ENCODE measurements at regions not wholly inside any gene's neighbourhood (a gene's known extent, or its start where the extent isn't known, plus 50 kb on each side); places are given as distances from the start of the nearest gene placed in this dataset.

DNA sequence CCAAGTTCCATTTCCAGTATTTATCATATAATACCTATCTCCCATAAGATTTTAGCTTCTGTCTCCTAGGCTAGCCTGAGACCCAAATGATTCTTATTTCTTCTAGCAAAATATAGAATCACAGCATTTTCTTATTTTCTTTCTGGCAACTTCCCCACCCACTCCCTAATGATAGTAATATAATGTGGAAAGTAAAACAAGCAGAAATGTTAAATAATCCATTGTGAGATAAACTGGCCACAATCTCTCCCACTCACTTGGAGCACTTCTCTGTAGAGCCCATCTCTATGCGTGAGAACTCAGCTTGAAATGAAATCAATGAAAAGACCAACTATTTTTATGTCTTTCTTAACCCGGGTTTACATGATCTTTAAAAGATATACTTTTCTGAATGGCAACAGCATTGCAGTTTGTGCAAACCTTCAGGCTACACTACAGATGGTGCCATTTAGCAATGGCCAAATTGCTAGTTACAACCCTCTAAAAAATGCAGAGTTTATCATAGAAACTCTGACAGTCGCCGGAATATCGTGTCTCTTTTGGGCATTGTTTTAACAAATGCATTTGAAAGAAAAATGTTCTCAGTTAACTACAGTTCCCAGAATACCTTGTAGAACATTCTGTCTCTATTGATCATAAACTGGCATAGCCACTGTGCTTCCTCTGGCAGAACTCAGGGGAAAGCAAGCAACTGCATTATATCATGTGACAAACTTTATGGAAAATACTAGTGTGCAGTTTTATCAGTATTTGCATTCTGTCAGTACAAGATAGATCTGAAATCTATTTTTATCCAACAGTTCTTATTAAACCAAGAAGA is 1407.4 kb upstream of the ZEB2 start:
- Histone ChIP-seq H3K27ac (no peak overlapping the region), H3K36me3 (no peaks in the 10 kb centered on the region), H3K4me3 (ENCODE audit: low read depth, low read length) (no peak overlapping the region), H3K27me3 (ENCODE audit: insufficient read depth, low read depth, severe bottlenecking) (no peaks in the 10 kb centered on the region), H3K9me3 (ENCODE audit: severe bottlenecking) (no peaks in the 10 kb centered on the region)
- TF ChIP-seq, protein P1, sequence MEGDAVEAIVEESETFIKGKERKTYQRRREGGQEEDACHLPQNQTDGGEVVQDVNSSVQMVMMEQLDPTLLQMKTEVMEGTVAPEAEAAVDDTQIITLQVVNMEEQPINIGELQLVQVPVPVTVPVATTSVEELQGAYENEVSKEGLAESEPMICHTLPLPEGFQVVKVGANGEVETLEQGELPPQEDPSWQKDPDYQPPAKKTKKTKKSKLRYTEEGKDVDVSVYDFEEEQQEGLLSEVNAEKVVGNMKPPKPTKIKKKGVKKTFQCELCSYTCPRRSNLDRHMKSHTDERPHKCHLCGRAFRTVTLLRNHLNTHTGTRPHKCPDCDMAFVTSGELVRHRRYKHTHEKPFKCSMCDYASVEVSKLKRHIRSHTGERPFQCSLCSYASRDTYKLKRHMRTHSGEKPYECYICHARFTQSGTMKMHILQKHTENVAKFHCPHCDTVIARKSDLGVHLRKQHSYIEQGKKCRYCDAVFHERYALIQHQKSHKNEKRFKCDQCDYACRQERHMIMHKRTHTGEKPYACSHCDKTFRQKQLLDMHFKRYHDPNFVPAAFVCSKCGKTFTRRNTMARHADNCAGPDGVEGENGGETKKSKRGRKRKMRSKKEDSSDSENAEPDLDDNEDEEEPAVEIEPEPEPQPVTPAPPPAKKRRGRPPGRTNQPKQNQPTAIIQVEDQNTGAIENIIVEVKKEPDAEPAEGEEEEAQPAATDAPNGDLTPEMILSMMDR (IDR thresholded peaks at IDR 0.05; ENCODE audit: low read depth, low read length), result no peak
- no peak for DNase-seq

DNA sequence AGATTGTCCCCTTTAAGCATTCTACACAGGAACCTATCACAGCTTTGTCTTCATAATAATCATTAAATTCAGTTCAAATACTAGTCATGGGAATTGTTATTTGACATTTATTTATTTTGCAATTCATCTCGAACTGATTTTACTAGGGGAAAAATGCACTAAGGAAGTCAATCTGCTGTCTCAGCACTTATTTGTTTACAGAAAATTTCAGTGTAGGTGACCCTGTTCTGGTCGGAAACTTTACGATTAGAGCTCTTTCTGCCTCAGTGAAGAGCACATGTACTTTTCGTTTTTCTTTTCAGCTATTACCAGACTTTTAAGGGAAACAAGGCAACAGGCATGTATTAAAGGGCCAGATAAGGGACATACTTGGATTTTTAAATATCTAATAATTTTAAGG is 1405.7 kb upstream of the ZEB2 start:
- Histone ChIP-seq H3K27ac (no peak overlapping the region), H3K9me3 (ENCODE audit: severe bottlenecking) (no peaks in the 10 kb centered on the region), H3K27me3 (ENCODE audit: insufficient read depth, low read depth, severe bottlenecking) (no peaks in the 10 kb centered on the region), H3K36me3 (no peaks in the 10 kb centered on the region), H3K4me3 (ENCODE audit: low read depth, low read length) (no peak overlapping the region)
- no peak for DNase-seq
- TF ChIP-seq, protein P1 (IDR thresholded peaks at IDR 0.05; ENCODE audit: low read depth, low read length), result no peak

DNA sequence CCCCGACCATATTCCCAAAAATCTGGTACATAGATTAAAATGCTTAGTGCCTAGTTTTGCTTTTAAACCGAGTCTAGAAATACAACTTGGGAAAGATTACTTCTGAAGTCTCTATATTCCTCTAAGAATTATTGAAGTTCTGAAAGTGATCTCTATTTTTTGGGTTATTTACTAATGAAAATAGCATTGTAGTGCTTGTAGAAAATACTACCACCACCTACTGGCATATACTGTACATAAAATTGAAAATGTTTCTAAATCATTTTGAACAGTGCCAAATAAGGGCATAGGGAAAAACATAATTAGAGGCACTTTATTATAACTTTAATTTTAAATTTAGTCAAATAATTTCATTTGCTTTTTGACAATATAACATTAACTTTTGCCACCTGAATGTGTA is 1399.6 kb upstream of the ZEB2 start:
- Histone ChIP-seq H3K9me3 (ENCODE audit: severe bottlenecking) (no peaks in the 10 kb centered on the region), H3K4me3 (ENCODE audit: low read depth, low read length) (no peak overlapping the region), H3K36me3 (no peaks in the 10 kb centered on the region), H3K27ac (no peak overlapping the region), H3K27me3 (ENCODE audit: insufficient read depth, low read depth, severe bottlenecking) (no peaks in the 10 kb centered on the region)
- TF ChIP-seq, protein P1 (IDR thresholded peaks at IDR 0.05; ENCODE audit: low read depth, low read length), result no peak
- no peak for DNase-seq

DNA sequence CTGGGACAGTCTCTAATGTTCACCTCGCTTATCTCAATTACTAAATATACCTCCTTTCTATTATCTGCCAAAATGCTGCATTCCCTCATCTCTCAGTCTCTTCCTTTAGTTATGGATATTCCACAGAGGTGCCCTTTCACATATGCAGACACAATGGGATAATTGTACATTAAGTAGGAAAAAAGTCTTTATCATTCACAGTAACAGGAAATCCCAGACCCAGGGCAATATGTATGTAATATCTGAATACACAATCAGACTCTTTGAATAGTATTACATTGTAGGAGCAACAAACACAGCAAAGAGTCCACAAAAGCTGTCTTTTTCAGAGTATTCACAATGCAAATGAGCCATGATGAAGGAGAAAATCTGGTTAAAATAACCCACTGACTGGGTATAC is 1399.0 kb upstream of the ZEB2 start:
- Histone ChIP-seq H3K4me3 (ENCODE audit: low read depth, low read length) (no peak overlapping the region), H3K27me3 (ENCODE audit: insufficient read depth, low read depth, severe bottlenecking) (no peaks in the 10 kb centered on the region), H3K27ac (no peak overlapping the region), H3K9me3 (ENCODE audit: severe bottlenecking) (no peaks in the 10 kb centered on the region), H3K36me3 (no peaks in the 10 kb centered on the region)
- TF ChIP-seq, protein P1 (IDR thresholded peaks at IDR 0.05; ENCODE audit: low read depth, low read length), result no peak
- no peak for DNase-seq

DNA sequence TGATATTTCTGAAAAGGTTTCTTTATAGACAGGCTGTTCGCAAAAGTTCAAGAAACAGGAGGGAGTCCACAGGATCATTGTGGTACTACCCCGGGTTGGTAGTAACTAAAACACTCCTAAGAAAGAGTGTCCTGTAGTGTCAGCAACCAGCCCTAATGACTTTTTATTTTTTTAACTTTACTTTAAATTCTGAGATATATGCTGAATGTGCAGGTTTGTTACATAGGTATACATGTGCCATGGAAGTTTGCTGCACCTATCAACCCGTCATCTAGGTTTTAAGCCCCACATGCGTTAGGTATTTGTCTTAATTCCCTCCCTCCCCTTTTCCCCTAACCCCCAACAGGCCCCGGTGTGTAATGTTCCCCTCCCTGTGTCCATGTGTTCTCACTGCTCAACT is 1396.9 kb upstream of the ZEB2 start:
- DNase-seq, result no peak
- no peak overlapping the region for H3K27ac ChIP-seq
- TF ChIP-seq, protein P1 (IDR thresholded peaks at IDR 0.05; ENCODE audit: low read depth, low read length), result no peak

DNA sequence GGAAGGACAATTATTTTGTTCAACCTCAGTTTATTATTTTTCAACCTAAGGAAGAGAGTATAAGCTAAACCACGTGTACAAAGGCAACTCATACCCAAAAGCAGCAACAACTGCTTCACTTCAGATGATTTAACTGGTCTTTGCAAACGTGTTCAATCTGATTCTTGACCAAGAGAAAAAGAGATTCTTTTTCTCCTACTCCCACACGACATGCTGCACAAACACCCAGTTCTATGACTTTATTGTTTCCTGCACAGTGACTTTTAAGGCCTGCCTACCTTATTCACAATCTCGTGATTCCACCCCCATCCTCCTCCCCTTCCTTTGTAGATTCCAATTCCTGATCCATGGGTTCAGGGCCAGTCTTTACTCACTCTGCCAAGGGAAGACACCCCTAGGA is 1394.8 kb upstream of the ZEB2 start:
- TF ChIP-seq, protein P1 (IDR thresholded peaks at IDR 0.05; ENCODE audit: low read depth, low read length), result no peak
- Histone ChIP-seq H3K4me3 (ENCODE audit: low read depth, low read length) (no peak overlapping the region), H3K27me3 (ENCODE audit: insufficient read depth, low read depth, severe bottlenecking) (no peaks in the 10 kb centered on the region), H3K27ac (no peak overlapping the region), H3K36me3 (no peaks in the 10 kb centered on the region), H3K9me3 (ENCODE audit: severe bottlenecking) (no peaks in the 10 kb centered on the region)
- DNase-seq, result no peak

More for the DNA sequence above, 1396.9 kb upstream of the ZEB2 start:
- no peaks in the 10 kb centered on the region for H3K9me3 ChIP-seq (ENCODE audit: severe bottlenecking)
- H3K27me3 ChIP-seq (ENCODE audit: insufficient read depth, low read depth, severe bottlenecking), result no peaks in the 10 kb centered on the region
- H3K36me3 ChIP-seq, result no peaks in the 10 kb centered on the region
- H3K4me3 ChIP-seq (ENCODE audit: low read depth, low read length), result no peak overlapping the region

All from WERI-Rb-1 (cell line).